ENCODE measurements at regions not wholly inside any gene's neighbourhood (a gene's known extent, or its start where the extent isn't known, plus 50 kb on each side); places are given as distances from the start of the nearest gene placed in this dataset.

DNA sequence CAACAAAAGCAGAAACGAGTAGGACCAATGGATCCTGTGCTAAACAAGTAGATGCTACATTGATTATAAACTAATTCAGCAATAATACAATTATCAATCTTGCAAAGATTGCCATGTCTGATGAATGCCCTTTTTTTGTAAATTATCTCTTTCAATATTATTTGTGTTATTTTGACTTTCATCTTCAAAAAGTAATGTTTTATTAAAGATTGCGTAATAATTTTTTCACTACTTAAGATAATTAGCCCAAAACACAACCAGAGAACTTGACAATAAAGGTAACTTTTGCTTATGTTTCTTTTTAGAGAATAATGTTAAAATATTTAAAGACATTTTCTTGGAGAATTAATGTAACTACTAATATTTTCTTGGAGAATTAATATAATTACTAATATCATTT, 553.8 kb upstream of the VSTM2A start:
- DNase-seq = no peak

DNA sequence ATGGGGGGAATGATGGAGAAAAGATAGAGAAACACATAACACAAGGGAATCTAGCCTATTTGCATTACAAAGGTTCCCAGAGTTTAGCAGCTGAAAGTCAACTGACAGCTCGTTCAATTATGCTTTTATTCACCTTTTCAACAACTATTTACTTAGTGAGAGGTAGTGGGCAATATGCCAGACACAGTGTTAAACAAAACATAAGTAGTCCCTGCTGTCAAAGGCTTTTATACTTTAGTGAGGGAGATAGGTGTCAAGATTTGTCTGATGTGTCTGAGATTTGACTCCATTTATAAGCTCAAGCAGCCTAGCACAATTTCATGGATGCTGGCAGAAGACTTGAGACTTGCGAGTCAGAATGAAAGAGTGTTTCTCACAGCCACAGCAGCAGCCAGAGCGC, 549.0 kb upstream of the VSTM2A start:
- no peak for DNase-seq

DNA sequence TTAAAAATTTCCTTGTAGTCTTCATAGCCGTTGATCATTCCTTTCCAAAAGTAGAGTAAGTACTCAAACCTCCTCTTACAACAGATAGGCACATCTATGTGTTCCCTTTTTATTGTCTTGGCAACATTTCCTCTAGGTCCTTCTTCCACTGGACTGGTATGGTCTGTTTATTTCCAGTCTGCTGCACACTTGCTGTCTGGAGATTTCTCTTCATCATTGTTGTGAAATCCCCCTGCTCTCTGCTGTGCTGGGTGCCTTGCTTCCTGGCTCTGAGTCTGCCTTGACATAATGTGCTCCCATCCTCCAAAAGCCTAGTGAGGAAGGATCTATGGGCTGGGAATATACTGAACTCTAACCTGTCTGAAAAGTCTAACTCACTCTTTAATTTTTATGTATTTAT, 545.3 kb upstream of the VSTM2A start:
- no peak for DNase-seq

DNA sequence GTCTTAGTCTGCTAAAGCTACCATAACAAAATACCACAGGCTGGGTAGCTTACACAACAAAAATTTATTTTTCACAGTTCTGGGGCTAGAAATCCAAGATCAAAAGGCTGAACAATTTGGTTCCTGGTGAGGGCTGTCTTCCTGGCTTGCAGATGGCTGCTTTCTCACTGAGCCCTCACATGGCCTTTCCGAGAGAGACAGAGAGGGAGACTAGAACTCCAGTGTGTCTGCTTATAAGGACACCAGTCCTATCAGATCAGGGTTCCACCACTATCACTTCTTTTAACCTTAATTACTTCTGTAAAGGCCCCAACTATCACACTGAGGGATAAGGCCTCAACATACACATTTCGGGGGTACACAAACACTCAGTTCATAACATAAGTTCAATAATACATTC, 527.4 kb upstream of the VSTM2A start:
- DNase-seq = no peak

DNA sequence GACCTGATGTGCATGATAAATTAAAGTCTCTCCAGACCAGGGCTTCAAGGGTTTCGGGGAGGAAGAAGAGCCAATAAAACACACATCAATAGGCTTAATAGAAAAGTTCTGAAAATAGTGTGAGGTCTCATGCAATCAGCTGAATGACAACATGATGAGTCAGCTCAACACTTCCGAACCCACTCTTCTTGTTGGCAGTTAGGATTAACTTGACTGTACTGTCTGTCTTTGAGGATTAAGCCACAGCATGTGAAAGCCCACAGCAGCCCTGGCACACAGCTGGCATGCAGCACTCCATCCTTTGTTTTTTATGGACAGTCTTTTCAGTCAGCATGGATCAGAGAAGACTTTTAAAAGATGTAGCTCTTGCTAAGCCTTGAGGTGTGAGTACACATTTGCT, 526.9 kb upstream of the VSTM2A start:
- no peak for DNase-seq

DNA sequence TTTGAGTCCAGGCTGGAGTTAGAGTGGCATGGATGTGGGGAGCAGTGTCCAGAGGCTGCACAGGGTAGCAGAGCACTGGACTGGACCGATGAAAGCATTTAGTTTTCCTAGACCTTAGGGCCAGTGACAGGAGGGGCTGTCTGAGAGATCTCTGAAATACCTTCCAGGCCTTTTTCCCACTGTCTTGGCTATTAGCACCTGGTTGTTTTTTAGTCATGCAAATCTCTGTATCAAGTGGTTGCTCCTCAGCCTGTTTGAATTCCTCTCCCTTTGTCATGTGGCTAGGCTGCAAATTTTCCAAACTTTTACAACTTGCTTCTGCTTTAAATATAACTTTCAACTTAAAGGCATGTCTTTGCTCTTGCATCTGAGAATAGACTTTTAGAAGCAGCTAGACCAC, 504.3 kb upstream of the VSTM2A start:
- DNase-seq = no peak

DNA sequence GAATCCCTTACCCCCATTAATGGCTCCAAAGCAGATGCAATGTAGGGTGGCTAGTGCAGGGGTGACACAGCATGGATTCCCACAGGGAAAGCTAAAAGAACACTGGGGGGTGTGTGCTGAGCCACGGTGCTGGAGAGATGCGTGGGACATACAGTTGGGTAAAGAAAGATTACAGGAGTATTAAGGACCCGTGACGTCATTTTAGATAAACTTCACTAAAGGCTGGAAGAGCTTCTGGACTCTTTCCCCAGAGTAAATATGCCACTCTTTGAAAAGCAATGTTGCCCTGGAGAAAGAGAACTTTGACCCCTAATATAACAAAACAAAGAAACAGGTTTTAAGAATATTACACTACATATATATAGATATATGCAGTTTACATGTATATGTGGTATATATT, 481.5 kb upstream of the VSTM2A start:
- DNase-seq = no peak

DNA sequence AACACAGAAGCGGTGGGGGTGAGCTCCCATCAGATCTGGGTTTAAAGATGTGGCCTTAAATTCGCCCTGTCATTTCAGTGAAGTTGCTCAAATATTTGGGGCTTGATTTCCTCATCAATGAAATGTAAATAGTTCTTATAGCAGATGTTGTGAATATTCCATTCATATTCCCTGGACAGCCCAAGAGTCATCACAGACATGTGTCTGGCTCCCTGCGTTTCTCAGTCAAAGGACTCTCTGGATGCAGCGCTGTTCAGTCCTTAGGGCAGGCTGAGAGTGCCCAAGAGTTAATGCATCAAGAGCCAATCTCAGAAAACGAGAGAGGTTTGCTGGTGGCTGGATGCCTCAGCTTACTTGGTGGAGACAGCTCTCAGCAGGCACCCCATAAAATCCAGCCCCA, 475.5 kb upstream of the VSTM2A start:
- DNase-seq = no peak

DNA sequence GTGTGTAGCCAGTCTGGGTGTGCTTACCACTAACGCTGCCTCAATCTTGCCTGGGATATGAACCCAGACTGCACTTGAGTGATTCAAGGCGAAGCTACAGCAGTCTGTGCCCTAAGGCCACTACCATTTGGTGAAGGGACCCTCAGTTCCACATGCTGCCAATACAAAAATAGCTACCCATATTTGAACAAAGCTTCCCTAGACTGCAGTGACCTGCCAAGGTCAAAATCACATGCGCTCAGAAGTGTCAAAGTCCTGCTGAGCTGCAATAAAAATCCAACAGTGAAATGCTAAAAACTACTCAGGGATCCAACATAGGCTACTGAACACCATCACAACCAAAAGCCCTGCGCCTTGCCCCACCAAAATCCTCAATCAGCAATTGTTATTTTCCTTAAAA, 472.3 kb upstream of the VSTM2A start:
- no peak for DNase-seq

DNA sequence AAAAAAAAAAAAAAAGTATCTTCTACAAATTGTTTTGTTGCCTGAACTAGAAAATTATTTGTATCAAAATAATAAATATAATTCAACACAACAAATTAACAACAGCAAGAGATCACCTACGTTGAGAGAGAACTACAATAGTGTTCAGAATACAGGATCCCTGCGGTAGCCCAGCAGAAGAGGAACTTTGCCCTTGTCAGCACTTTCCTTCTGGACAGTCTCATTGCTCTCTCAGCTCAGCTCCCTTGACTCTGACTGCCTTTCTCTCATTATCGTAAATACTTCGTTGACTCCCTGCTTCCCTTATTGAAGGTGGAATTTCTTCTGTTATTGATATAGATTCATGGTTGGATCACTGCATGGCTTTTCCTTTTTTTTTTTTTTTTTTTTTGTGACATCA, 469.5 kb upstream of the VSTM2A start:
- DNase-seq = no peak

DNA sequence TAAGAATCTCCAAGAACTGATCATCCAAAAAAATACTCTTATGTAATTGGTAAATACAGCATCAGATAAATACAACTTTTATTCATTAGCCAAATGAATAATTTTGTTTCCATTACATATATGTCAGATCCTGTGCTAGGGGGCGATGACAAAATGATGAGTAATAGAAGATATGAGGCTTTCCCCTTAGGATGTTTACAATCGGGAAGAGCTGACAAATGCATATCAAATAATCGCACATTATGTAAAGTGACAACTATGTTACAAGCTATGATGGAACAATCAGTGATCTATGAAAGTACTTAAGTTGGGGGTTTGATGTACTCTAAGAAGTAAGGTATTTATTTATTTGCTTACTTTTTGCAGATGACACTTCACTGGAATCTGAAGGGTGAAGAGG, 465.6 kb upstream of the VSTM2A start:
- no peak for DNase-seq

DNA sequence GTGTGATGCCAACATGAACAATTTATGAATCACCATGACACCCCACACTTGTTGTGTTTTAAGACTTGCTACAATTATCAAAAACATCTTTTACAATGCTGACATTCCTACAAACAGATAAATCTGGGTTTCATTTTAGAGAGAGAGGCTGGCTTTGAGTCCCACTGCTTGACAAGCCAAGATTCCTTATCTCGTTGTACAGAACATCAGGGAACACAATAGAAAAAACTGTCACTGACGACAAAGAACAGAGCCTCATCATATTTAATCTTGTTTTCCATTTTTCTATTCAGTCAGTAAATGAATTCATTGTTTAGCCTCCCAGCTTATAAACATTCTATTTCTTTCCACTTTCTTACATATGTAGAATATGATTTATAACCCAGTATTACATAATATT, 461.6 kb upstream of the VSTM2A start:
- DNase-seq = no peak

DNA sequence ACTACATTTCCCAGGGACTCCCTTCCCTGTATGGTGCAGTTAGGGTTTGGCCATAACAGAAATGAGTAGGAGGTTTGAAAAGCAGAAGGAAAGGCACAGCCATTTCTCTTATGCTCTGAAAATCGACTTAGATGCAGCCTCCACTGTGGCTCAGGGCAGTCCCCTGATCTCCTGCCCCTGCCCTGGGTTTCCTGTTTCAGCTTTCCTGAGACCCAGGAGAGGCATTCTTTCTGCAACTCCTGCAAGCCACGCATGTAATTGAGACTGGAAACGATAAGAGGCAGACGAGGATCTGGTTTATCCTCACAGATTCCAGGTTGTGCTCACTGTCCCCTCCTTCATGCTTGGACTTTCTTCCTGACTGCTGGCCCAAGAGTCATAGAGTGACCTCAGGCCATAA, 461.2 kb upstream of the VSTM2A start:
- DNase-seq = no peak

DNA sequence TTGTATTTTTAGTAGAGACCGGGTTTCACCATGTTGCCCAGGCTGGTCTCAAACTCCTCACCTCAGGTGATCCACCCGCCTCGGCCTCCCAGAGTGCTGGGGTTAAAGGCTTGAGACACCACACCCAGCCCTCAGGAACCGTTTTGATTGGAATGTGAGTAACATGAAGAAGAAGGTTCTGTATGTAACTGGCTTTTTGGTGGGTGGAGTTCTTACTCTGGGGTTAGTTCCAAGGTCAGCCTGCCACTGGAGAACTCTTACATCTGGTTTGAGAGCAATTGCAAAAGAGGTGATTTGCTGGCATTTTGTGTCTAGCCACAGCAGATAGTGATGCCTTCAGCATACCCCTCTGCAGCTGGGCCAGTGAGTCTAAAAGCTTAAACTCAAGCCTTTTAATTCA, 457.8 kb upstream of the VSTM2A start:
- DNase-seq = no peak

DNA sequence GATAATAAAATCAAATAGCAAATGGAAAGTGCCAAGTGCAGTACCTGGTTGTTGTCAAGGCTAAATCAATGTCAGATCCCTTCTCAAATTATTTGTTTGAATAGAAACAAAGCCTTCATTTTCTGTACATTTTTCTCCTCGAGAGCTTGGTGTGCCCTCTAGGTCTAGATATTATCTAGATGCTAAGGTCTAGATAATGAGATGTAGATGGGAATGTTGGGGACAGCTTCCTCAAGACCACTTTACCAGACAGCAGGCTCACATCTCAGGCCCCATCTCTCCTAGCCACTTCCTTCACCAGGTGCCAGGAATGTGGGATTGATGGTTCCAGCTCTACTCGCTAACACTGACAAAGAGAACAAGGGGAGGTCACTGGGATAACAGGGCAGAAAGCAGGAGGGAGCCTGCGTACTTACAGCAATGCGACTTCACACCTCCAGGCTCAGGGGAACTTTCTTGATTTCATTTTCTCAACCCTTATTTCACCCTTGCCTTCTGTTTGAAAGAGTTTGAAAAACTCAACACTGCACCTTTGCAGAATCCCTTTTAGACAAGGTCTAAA, 451.4 kb upstream of the VSTM2A start:
- DNase-seq = no peak

DNA sequence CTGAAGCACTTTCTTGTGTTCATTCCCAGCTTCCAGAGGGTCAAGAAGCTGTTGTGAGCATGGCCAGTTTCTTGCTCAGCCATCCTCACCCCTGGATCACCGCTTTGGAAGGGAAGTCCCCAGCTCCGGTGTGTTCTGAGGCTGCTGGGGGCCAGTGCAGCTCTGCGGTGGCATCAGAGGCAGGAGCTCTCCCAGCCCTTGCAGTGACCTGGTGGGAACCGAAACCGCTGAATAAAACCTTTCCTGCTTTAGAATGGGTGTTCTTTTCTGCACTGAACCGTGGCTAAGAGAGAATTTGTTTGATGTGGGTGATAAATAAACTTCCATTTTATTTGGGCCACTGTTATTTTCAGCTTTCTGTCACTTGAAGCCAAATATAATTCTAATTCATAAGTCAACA, 450.9 kb upstream of the VSTM2A start:
- DNase-seq = no peak

DNA sequence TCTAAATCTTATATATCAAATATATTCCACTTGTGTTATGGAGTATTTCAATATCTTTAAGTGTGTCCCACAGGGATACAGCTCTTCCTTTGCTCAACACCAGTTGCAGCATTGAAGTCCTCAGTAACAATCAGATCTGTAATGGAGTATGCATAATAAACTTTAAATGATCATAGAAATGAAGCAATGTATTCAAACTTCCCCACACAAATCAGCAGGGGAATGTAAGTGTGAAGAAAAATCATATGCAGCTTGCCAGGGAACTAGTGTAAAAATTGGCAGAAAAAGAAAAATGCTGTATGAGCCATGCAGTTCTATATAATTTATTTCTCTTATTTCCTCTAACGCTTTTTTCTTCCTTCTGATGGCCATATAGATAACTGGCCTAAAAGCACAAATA, 444.3 kb upstream of the VSTM2A start:
- no peak for DNase-seq

DNA sequence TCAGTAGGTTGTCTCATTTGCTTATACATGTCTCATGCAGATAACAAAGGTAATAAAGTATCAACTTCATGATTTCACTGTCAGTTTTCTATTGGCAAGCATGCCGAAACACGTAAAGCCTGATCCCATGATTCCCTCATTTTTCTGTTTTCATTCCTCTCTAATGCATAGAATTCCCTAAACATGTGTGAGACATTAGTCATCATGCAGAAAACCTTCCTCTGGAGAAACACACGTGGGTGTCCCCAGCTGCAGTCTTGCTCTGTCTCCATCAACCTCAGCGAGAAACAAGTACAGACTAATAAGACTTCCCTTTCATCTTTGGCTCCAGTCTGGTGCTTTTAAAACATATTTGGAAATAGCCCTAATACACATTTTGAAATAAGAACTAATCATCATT, 432.7 kb upstream of the VSTM2A start:
- DNase-seq = no peak

DNA sequence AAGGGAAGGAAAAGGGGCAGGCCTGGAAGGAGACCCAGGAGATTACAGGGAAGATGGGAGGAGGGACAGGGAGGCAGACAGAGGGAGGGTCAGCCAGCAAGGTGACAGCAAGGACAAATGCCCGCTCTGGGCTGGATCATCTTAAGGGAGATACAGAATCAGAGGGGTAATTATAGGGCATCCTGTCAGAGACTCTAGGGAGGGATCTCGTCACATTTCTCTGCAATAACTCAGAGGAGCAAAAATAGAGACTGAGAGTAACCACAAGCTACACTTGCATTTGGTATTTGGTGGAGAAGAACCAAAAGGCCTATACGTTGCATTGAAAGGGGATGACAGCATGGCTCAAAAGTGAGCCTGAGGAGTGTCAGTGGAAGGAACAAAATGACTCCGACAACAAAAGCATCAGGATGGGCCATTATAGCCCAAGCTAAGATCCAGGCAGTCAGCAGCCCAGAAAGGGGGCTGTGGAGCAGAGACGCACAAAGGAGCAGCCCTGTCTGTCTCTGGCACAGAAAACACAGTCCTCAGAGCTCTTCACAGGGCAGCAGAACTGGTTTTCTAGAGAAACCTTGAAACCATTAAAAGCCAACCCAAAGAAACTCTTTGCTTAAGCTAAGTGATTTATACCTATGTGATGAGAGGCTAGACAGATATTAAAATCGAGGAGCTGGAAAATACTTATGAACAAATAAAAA, 430.2 kb upstream of the VSTM2A start:
- no peak for DNase-seq

DNA sequence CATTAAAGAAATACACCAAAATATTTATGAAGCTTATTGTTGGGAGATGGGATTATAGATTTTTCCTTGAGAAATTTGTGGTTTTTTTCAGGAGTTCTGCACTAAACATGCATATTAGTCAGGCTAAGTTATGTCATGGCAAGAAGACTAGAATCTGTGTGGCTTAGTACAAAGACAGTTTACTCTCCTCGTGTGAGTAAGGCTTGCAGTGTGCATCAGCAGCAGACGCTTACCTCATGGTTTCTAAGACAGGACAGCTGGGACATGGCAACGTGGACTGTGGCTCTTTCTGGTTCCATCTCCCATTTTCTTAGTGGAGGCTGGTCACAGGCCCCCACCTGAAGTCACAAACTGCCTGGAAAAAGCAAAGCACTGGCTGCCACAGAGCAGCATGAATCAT, 429.6 kb upstream of the VSTM2A start:
- DNase-seq = no peak

DNA sequence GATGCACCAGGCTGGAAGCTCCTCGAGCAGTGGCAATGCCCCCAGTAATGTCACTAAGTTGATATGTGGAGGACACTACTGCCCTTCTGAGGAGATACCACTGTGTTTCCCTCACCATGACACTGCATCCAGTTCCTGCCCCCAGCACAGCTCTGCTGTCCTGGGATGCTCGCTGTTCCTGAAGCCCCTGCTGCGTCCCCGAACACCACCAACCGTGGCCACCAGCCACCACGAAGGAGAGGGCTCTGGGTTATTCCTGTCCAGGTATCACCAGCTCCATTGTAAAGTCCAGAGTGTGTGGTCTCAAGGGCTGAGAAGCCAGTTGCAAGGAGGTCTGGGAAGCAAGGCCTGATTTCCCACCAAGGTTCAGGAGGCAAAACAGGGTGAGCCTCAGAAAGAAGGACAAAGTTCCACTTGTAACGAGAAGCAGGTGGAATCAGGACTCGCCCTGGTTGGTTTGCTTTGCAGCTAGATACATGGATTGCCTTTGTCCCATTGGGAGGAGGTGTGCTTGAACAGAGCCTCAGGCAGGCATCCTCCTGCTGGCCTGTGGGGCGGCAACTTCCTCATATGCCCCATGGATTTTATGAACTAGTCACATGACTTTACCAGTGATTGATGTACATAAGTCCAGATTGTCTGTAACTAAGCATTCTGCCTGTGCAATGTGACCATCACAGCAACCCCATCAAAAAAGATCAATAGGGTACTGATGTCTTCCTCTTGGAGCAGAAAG, 427.0 kb upstream of the VSTM2A start:
- no peak for DNase-seq

DNA sequence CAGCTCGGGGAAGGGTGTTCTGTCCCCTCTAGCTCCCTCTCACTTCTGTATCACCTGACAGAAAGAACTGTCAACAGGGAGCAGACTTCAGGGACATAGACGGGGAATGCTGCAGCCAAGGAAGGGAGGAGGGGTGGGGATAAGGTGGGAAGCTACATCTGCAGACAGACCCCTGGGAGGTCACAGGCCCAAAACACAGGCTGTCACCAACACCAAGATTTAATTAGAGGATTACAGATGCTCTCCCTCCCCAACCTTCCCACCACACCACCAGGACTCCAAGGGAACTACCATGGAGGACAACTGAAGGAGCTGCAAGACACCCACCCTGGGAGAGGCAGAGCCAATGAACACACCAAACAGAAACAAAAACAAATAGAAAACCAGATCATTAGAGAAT, 425.2 kb upstream of the VSTM2A start:
- no peak for DNase-seq

DNA sequence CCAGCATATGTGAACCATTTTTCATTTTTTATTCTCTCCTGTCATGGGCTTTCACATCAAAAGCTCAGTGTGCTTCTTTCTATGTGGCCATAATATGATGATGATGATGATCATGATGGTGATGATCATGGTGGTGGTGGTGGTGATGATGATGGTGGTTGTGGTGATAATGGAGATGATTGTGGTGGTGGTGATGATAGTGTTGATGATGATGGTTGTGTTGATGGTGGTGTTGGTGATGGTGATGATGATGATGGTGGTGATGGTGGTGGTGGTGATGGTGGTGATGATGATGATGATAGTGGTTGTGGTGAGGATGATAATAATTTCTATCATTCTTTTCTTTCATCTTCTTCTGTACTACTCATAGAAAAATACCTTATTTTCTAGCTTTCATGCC, 413.1 kb upstream of the VSTM2A start:
- DNase-seq = no peak

DNA sequence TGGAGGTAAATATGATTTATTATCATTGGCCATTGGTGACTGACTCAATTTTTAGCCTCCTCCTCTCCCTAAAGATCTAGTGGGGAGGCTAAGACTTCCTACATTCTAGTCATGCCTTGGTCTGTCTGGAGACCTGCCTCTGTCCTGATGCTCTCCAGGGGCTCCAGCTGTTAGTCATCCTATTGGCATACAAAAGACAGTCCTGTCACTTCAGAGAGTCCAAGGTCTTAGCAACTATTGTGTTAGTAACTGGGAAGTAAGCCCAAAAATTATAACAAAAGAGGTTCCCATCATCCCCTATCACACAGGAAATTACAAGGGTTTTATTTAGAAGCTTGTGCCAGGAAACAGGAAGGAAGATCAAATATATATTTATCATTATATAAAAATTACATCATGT, 400.6 kb upstream of the VSTM2A start:
- DNase-seq = no peak

DNA sequence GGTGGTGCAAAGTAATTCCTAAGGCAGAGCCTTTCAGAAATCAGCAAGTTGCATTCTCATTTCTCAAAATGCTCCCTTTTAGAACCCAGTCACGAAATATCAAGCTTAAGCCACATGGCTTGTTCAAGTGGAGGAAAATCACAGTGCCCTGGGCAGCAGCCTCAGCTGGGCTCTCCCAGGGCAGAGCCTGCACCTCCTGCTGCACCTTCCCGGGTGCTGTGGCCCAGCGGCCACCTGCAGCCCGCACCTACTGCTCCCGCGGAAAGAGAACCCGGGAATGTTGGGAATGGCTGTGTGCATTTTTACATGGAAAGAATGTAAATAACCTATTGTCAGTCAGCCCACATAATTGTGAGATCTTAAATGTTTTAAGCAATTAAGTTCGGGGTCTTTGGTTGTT, 396.5 kb upstream of the VSTM2A start:
- no peak for DNase-seq

Measured in activated T-cell treated with anti-CD3 and anti-CD28 coated beads, Interleukin-2, amount 50 U/mL, for 48 hours (primary cell).